Caco-2 (cell line): ENCODE measurements at regions not wholly inside any gene's neighbourhood (a gene's known extent, or its start where the extent isn't known, plus 50 kb on each side); places are given as distances from the start of the nearest gene placed in this dataset.

ENCODE experiments used
- BruUV-seq: library from RNA; stranded (reverse); fragments of 400-500 nt; replicated peaks from 2 replicates; lab custom pipeline; 2021; lab: Mats Ljungman, UMichigan
- CTCF ChIA-PET: fragments of 300-600 bp; sonication (Branson Sonifier 250); formaldehyde crosslinking; loops from one replicate; lab custom pipeline; 2022; ENCODE audit warnings: antibody characterized with exemption; lab: Charles Lee
- POLR2A ChIA-PET: fragments of 300-600 bp; sonication (Branson Sonifier 250); formaldehyde crosslinking; loops from one replicate; lab custom pipeline; 2022; ENCODE audit warnings: antibody characterized with exemption; lab: Charles Lee
- DNase-seq, 2 experiments: peaks; one replicate each; pipeline versions ENCODE4 v3.0.0 to v3.0.0-alpha.2; 2020 to 2022
- H3K27me3 ChIP-seq: replicated peaks from 2 replicates; pipeline ENCODE4 v1.6.0; 2011; ENCODE audit warnings: low read length; ENCODE audit not compliant: control insufficient read depth, insufficient read depth
- H3K36me3 ChIP-seq: 2 replicates; pipeline ENCODE4 v1.5.1; 2011; ENCODE audit warnings: low read length; ENCODE audit not compliant: control insufficient read depth, insufficient read depth
- H3K4me1 ChIP-seq: fragments of 250-450 bp; sonication (Bioruptor Pico); 2 replicates; pipeline ENCODE4 v1.5.1; 2020; ENCODE audit warnings: mild to moderate bottlenecking
- H3K4me3 ChIP-seq: 2 replicates; pipeline ENCODE4 v1.5.1; 2011; ENCODE audit warnings: low read depth, mild to moderate bottlenecking, control low read depth, low read length
- H3K9me3 ChIP-seq: fragments of 250-450 bp; sonication (Bioruptor Pico); 2 replicates; pipeline ENCODE4 v1.5.1; 2020; ENCODE audit warnings: mild to moderate bottlenecking, moderate library complexity
- H3K27ac Mint-ChIP-seq: one replicate; pipeline ENCODE4 v1.8.0; 2022; ENCODE audit warnings: mixed read lengths; ENCODE audit not compliant: unreplicated experiment
- H3K27me3 Mint-ChIP-seq: one replicate; pipeline ENCODE4 v1.8.0; 2022; ENCODE audit warnings: mixed read lengths; ENCODE audit not compliant: insufficient read depth, unreplicated experiment
- H3K36me3 Mint-ChIP-seq: one replicate; pipeline ENCODE4 v1.8.0; 2022; ENCODE audit warnings: mild to moderate bottlenecking, mixed read lengths; ENCODE audit not compliant: insufficient read depth, unreplicated experiment
- H3K4me1 Mint-ChIP-seq: one replicate; pipeline ENCODE4 v1.8.0; 2022; ENCODE audit warnings: low read depth, mixed read lengths; ENCODE audit not compliant: unreplicated experiment
- H3K4me3 Mint-ChIP-seq: one replicate; pipeline ENCODE4 v1.8.0; 2022; ENCODE audit warnings: mild to moderate bottlenecking, moderate library complexity, mixed read lengths; ENCODE audit not compliant: unreplicated experiment
- H3K9me3 Mint-ChIP-seq: one replicate; pipeline ENCODE4 v1.8.0; 2022; ENCODE audit warnings: mixed read lengths; ENCODE audit not compliant: unreplicated experiment
- CTCF ChIP-seq, 2 experiments: fragments of 200-600 bp in 1 of 2; IDR thresholded peaks; 1 replicate in 1 of 2; 2 replicates in 1 of 2; pipeline versions ENCODE4 v1.5.1 to v1.8.0; 2011 to 2022; ENCODE audit warnings: antibody characterized with exemption in 1 of 2, control low read depth in 1 of 2, inconsistent platforms in 1 of 2, low read depth in 1 of 2, low read length in 1 of 2, mild to moderate bottlenecking in 1 of 2, moderate library complexity in 1 of 2; ENCODE audit not compliant: insufficient read depth in 1 of 2, severe bottlenecking in 1 of 2, unreplicated experiment in 1 of 2
- intact Hi-C: fragments of 100-400 bp; cut with micrococcal nuclease; formaldehyde crosslinking; loops from one replicate; pipeline ENCODE4 v1.10.0; 2022; ENCODE audit not compliant: unreplicated experiment

DNA sequence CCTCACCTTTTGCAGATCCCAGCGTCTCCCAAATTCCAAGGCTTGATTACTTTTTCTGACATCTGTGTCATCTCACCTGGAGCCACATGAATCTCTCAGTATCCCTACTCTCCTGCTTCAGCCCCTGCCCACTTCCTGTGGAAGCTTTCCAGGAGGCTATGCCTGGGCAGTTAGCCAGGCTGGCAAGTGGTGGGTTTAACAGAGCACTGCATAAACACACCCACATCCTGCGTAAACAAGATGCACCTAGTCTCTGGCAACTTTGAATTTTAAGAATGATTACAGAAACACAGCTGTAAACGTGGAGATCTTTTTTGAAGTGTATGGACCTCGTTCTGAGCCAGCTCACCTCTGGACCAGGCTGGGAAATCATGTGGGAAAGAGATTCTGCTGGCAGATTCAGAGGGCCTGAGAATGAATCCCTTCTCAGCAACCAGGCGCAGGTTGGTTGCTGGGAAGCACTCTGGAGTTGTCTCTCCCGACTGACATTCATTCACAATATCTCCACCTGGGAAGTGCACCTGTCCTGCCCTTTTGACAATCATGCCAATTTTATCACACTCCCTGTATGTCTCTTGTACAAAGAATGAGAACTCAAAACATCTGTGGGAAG lies 55.7 kb upstream of the FANCC start:
- no TSS peak for BruUV-seq

DNA sequence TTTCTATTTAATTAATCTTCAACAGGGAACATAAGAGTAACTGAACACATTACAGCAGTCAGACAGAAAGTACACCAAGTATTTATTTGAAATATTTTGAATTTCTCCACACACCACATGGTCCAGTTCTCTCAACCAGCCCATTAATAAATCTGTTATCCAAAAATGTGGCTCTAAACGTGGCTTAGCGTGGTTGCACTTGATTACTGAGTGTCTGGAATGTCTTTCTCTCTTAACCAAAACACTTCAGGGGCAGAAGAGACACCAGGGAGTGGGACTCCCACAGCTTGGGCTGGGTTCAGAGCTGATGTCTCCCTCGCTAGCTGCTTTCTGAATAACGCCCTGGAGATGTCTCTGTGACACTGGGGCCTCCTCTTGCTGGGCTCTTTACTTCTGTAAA lies 52.6 kb upstream of the FANCC start:
- CTCF ChIA-PET, result no interaction called here
- Mint-ChIP-seq H3K4me1 (peaks cover 6% of the 10 kb centered on the region), H3K36me3 (no peaks in the 10 kb centered on the region), H3K9me3 (no peaks in the 10 kb centered on the region), H3K27ac (no peak overlapping the region), H3K4me3 (no peak overlapping the region), H3K27me3 (no peaks in the 10 kb centered on the region)
- BruUV-seq, result no TSS peak
- TF ChIP-seq CTCF (IDR thresholded peaks at IDR 0.05; ENCODE audit: insufficient read depth in 1 of 2, low read depth in 1 of 2, low read length in 1 of 2, severe bottlenecking in 1 of 2, unreplicated experiment in 1 of 2), result no peak
- no peak for DNase-seq
- H3K4me3 ChIP-seq, result no peak overlapping the region
- H3K4me1 ChIP-seq, result no peaks in the 10 kb centered on the region
- no peaks in the 10 kb centered on the region for H3K9me3 ChIP-seq
- no peaks in the 10 kb centered on the region for H3K27me3 ChIP-seq
- no peaks in the 10 kb centered on the region for H3K36me3 ChIP-seq
- POLR2A ChIA-PET, result no interaction called here
- intact Hi-C loops, result no loop called here

More for the DNA sequence above, 55.7 kb upstream of the FANCC start:
- H3K9me3 ChIP-seq, result no peaks in the 10 kb centered on the region
- no peaks in the 10 kb centered on the region for H3K36me3 ChIP-seq
- H3K36me3 Mint-ChIP-seq, result no peaks in the 10 kb centered on the region
- no peaks in the 10 kb centered on the region for H3K4me1 ChIP-seq
- H3K9me3 Mint-ChIP-seq, result peaks cover 3% of the 10 kb centered on the region
- H3K27me3 Mint-ChIP-seq, result no peaks in the 10 kb centered on the region
- no peak for DNase-seq
- intact Hi-C loops, result no loop called here
- H3K4me3 Mint-ChIP-seq, result no peak overlapping the region
- POLR2A ChIA-PET, result no interaction called here
- no peak overlapping the region for H3K27ac Mint-ChIP-seq
- peaks cover 6% of the 10 kb centered on the region for H3K4me1 Mint-ChIP-seq
- no peak for TF ChIP-seq CTCF (IDR thresholded peaks at IDR 0.05; ENCODE audit: insufficient read depth in 1 of 2, low read depth in 1 of 2, low read length in 1 of 2, severe bottlenecking in 1 of 2, unreplicated experiment in 1 of 2)
- CTCF ChIA-PET, result interaction anchor here (0.6 kb wide), 1 partner anchor 53 kb away, joined by 4 read pairs; no protein-coding TSS in a partner anchor
- H3K27me3 ChIP-seq, result no peaks in the 10 kb centered on the region
- no peak overlapping the region for H3K4me3 ChIP-seq

DNA sequence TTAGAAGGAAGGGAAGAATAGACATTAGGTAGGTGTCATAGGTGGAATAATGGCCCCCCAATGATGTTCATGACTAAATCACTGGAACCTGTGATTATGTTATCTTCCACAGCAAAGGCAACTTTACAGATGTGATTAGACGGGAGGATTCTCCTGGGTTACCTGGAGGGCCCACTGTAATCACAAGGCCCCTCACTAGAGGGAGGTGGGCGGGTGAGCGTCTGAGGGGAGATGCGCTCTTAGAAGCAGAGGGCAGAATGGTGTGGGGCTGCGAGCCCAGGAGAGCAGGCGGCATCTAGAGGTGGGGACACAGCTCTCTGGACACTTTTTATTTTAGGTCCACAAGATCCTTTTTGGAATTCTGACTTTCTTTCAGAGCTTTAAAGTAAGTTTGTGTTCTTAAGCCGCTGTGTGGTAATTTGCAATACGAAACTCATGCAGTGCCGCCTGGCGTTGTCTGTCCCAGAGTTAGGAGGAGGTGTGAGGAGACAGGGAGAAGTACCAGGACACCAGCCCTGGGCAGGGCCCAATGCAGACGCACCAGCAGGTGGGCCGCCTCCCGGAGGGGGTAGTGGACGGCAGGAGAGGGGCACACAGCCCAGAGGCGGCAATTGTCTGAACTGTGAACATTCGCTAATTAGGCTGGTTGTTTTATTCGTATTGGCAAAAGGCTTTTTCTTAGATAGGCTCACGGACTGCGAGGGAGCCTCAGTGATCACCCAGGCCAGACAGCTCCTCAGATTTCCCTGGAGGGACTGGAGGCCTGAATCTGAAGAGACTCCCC lies 51.1 kb upstream of the FANCC start:
- Histone ChIP-seq H3K4me3 (no peak overlapping the region), H3K36me3 (no peaks in the 10 kb centered on the region), H3K27me3 (no peaks in the 10 kb centered on the region), H3K9me3 (no peaks in the 10 kb centered on the region), H3K4me1 (no peaks in the 10 kb centered on the region)
- intact Hi-C loops, result no loop called here
- no peak for TF ChIP-seq CTCF (IDR thresholded peaks at IDR 0.05; ENCODE audit: insufficient read depth in 1 of 2, low read depth in 1 of 2, low read length in 1 of 2, severe bottlenecking in 1 of 2, unreplicated experiment in 1 of 2)
- Mint-ChIP-seq H3K27ac (no peak overlapping the region), H3K4me3 (no peak overlapping the region), H3K27me3 (no peaks in the 10 kb centered on the region), H3K9me3 (no peaks in the 10 kb centered on the region), H3K4me1 (peaks cover 6% of the 10 kb centered on the region), H3K36me3 (no peaks in the 10 kb centered on the region)
- no TSS peak for BruUV-seq
- DNase-seq, result no peak
- ChIA-PET POLR2A (no interaction called here), CTCF (no interaction called here)
